ENCODE measurements at regions not wholly inside any gene's neighbourhood (a gene's known extent, or its start where the extent isn't known, plus 50 kb on each side); places are given as distances from the start of the nearest gene placed in this dataset.
A peak's percentile ranks its signal among the peaks of the same experiment; 100 is the strongest.

DNA sequence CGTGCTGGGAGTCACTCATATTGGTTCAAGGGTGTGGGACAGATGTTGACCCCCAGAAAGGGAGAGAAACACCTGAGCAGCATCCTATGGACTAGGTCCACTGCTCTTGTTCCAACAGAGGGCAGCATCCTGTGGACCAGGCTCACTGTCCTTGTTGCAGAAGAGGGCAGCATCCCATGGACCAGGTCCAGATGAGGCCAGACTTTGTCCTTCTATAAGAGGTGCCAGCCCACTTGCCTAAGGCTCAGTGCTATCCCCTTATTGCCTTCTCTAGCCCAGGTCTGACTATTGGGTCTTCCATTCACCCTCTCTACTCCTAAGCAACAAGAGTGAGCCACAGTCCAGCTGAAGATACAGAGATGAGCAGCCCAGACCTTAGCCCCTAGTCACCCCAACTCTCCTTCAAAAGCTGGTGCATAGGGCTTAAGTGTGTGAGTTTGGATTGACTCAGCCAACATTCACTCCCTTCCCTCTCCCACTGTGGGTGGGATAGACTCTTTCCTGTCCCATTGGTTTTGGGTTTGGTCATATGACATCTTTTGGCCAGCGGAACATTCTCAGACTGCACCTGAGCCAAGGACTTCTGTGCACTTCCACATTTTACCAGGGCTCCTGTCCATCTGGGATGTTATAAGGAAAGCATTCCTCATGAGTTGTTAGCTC is 132.4 kb upstream of the GPC1 start:
- Histone ChIP-seq H3K9me3 (no peaks in the 10 kb centered on the region), H3K27me3 (no peaks in the 10 kb centered on the region), H3K36me3 (no peaks in the 10 kb centered on the region), H3K27ac (no peak overlapping the region), H3K4me1 (no peaks in the 10 kb centered on the region), H3K4me3 (no peak overlapping the region)
- TF ChIP-seq, protein P1, sequence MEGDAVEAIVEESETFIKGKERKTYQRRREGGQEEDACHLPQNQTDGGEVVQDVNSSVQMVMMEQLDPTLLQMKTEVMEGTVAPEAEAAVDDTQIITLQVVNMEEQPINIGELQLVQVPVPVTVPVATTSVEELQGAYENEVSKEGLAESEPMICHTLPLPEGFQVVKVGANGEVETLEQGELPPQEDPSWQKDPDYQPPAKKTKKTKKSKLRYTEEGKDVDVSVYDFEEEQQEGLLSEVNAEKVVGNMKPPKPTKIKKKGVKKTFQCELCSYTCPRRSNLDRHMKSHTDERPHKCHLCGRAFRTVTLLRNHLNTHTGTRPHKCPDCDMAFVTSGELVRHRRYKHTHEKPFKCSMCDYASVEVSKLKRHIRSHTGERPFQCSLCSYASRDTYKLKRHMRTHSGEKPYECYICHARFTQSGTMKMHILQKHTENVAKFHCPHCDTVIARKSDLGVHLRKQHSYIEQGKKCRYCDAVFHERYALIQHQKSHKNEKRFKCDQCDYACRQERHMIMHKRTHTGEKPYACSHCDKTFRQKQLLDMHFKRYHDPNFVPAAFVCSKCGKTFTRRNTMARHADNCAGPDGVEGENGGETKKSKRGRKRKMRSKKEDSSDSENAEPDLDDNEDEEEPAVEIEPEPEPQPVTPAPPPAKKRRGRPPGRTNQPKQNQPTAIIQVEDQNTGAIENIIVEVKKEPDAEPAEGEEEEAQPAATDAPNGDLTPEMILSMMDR (IDR thresholded peaks at IDR 0.05): no peak
- ATAC-seq (no peak), FAIRE-seq (no peak), DNase-seq (peak in 1 of 6 donors; percentile 13)
- 90 to 96% methylated on average over 1 of the region's 2 CpGs for WGBS, 2 donors
- intact Hi-C loops (cut with DNase I): no loop called here

DNA sequence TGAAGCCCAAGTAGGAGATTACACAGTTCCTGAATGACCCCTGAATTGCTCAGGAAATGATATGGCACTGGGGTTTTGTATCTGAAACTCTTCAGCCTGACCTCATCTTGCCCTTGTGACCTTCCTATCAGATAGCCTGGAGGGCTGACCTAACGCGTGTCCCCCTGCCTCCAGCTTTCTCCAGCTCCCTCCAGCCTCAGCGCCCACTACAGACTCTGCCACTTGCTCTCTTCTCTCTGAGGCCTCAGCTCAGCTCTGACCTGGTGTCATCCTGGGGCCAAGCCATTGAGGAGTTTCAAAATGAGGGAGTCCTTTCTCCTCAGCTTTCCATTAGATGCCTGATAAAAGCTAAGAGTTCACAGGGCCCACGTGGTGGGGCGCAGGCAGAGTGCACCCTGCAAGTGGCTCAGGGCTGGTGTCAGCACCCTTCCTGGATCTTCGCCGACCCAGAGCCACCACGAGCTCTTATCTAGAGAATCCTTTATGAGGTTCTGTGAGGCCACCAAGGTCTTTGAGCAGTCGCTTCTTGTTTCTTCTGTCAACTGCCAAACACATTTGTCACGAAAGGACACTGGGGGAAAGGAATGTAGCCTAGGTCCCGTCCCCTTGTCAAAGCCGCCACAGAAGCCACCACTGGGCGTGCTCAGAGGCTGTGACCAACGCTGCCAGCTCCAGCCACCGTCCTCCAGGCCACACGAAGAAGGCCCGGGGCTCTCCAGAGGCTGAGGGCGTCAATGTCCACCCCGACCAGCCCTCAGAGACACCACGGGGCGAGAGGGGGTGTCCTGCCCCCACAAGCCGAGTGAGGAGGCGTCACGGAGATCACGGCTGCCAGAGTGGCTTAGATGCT is 131.3 kb upstream of the GPC1 start:
- Histone ChIP-seq H3K36me3 (no peaks in the 10 kb centered on the region), H3K4me1 (no peaks in the 10 kb centered on the region), H3K27me3 (no peaks in the 10 kb centered on the region), H3K9me3 (no peaks in the 10 kb centered on the region), H3K27ac (no peak overlapping the region), H3K4me3 (no peak overlapping the region)
- FAIRE-seq (no peak), ATAC-seq (no peak), DNase-seq (peak in 1 of 6 donors; percentile 27)
- WGBS, 2 donors: 80 to 90% methylated on average over 25 of the region's 25 CpGs
- intact Hi-C loops (cut with DNase I): no loop called here
- TF ChIP-seq, protein P1 (IDR thresholded peaks at IDR 0.05): no peak

DNA sequence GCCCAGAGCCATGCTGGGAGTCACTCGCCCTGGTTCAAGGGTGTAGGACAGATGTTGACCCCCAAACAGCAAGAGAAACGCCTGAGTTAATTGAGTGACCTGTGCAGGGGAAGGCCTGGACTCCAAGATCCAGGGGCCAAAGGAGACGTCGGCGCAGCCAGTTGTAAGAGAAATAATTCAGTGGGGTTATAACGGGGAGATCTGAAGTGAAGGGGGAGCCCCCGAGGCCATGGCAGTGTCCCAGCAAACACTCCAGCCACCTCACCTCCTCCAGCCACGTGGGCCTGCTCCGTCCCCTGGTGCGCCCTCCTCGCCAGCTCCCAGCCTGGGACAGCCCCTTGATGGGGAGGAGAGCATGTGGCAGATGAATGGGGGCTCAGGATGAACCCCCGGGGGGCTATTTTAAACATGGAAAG is 130.7 kb upstream of the GPC1 start:
- FAIRE-seq (no peak), DNase-seq (peak in 2 of 6 donors; percentile 6 to 36), ATAC-seq (no peak)
- H3K9me3 ChIP-seq: no peaks in the 10 kb centered on the region
- intact Hi-C loops (cut with DNase I): no loop called here
- H3K27me3 ChIP-seq: no peaks in the 10 kb centered on the region
- WGBS, 2 donors: 73 to 87% methylated on average over 9 to 12 of the region's 12 CpGs
- no peaks in the 10 kb centered on the region for H3K4me1 ChIP-seq
- H3K4me3 ChIP-seq: no peak overlapping the region
- H3K36me3 ChIP-seq: no peaks in the 10 kb centered on the region
- no peak overlapping the region for H3K27ac ChIP-seq
- TF ChIP-seq, protein P1 (IDR thresholded peaks at IDR 0.05): no peak

DNA sequence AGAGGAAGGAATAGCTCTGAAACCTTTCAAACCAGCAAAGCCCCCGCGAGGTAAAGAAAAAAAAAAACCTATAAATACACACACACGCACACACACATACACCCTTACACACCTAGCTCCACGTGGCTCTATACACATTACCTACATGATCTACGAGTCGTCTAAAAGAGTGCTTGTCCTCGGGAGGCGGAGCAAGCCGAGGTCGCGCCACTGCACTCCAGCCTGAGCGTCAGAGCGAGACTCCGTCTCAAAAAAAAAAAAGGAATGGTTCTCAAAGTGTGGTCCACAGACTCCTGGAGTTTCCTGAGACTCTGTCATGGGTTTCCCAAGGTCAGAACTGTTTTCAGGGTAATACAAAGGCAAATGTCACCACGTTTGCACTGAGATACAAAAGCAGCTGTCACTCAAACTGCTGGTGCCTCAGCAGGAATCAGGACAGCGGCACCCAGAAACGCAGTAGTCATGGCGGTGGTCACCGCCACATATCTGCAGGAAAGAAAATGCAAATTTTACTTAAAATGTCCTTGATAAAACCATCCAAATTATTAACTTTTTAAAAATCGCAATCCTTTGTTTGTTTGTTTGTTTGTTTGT is 130.0 kb upstream of the GPC1 start:
- no peak overlapping the region for H3K4me3 ChIP-seq
- no peak overlapping the region for H3K27ac ChIP-seq
- no peaks in the 10 kb centered on the region for H3K4me1 ChIP-seq
- 58% methylated on average over 20 of the region's 20 CpGs for WGBS, 2 donors
- DNase-seq: peak in 1 of 6 donors; percentile 2
- no peaks in the 10 kb centered on the region for H3K9me3 ChIP-seq
- intact Hi-C loops (cut with DNase I): no loop called here
- TF ChIP-seq, protein P1 (IDR thresholded peaks at IDR 0.05): no peak
- ATAC-seq: no peak
- no peaks in the 10 kb centered on the region for H3K36me3 ChIP-seq
- no peaks in the 10 kb centered on the region for H3K27me3 ChIP-seq
- no peak for FAIRE-seq

All from pancreas (tissue), 10 donors.